K562 (cell line): ENCODE measurements at regions not wholly inside any gene's neighbourhood (a gene's known extent, or its start where the extent isn't known, plus 50 kb on each side); places are given as distances from the start of the nearest gene placed in this dataset.

Experiments
- CEBPZ ChIP-seq: fragments of 150-350 bp; IDR thresholded peaks from 2 replicates; pipeline ENCODE4 v1.6.1; 2014; ENCODE audit warnings: low read depth, mild to moderate bottlenecking, low read length, borderline replicate concordance
- CTBP1 ChIP-seq: fragments of 450-650 bp; IDR thresholded peaks from 2 replicates; pipeline ENCODE4 v1.6.1; 2016; ENCODE audit warnings: borderline replicate concordance
- CTCF ChIP-seq, 3 experiments: IDR thresholded peaks in 2 of 3; conservative IDR thresholded peaks in 1 of 3; 2 replicates each; pipeline ENCODE4 v1.5.1; 2011 to 2012; ENCODE audit warnings: low read length in 3 of 3, mild to moderate bottlenecking in 3 of 3, control low read depth in 2 of 3, improper control_type of control experiment in 1 of 3, inconsistent platforms in 1 of 3, low read depth in 1 of 3, mixed read lengths in 1 of 3, moderate library complexity in 1 of 3; ENCODE audit not compliant: insufficient read depth in 2 of 3
- EZH2 ChIP-seq: IDR thresholded peaks from 2 replicates; pipeline ENCODE4 v1.6.1; 2012; ENCODE audit warnings: low read depth, mild to moderate bottlenecking, inconsistent platforms, low read length, borderline replicate concordance
- HSF4 ChIP-seq: fragments of 250-450 bp; sonication (Bioruptor Pico); IDR thresholded peaks from 2 replicates; pipeline ENCODE4 v2.1.2; 2022; ENCODE audit warnings: mild to moderate bottlenecking, moderate library complexity, borderline replicate concordance
- MAFK ChIP-seq: IDR thresholded peaks from 2 replicates; pipeline ENCODE4 v1.6.1; 2011; ENCODE audit warnings: low read length, improper control_type of control experiment
- MAX ChIP-seq: sonication (generic); formaldehyde crosslinking; IDR thresholded peaks from 2 replicates; pipeline ENCODE4 v1.9.0; 2022; ENCODE audit warnings: mild to moderate bottlenecking, missing genetic modification reagents
- MTF1 ChIP-seq: fragments of 250-450 bp; sonication (Bioruptor Pico); IDR thresholded peaks from 2 replicates; pipeline ENCODE4 v1.9.0; 2021; ENCODE audit warnings: moderate library complexity, mild to moderate bottlenecking, inconsistent platforms, borderline replicate concordance
- NCOR1 ChIP-seq: fragments of 450-650 bp; IDR thresholded peaks from 2 replicates; pipeline ENCODE4 v1.6.1; 2016; ENCODE audit warnings: mild to moderate bottlenecking, moderate library complexity
- NONO ChIP-seq, 2 experiments: fragments of 200-400 bp in 1 of 2; fragments of 450-650 bp in 1 of 2; formaldehyde crosslinking in 1 of 2; IDR thresholded peaks; 2 replicates each; pipeline ENCODE4 v1.6.1; 2017; ENCODE audit warnings: low read depth in 2 of 2, mild to moderate bottlenecking in 2 of 2, moderate library complexity in 2 of 2, low read length in 1 of 2
- POLR2A ChIP-seq: fragments of 450-650 bp; conservative IDR thresholded peaks from 2 replicates; pipeline ENCODE4 v1.6.1; 2016
- RAD21 ChIP-seq, 2 experiments: fragments of 250-450 bp in 1 of 2; fragments of 450-650 bp in 1 of 2; sonication (Bioruptor Pico) in 1 of 2; formaldehyde crosslinking in 1 of 2; IDR thresholded peaks in 1 of 2; conservative IDR thresholded peaks in 1 of 2; 2 replicates each; pipeline versions ENCODE4 v1.4.0 to v1.8.0; 2020 to 2022; ENCODE audit warnings: mild to moderate bottlenecking in 2 of 2, moderate library complexity in 1 of 2
- TAF15 ChIP-seq: fragments of 200-400 bp; formaldehyde crosslinking; IDR thresholded peaks from 2 replicates; pipeline ENCODE4 v1.6.1; 2017; ENCODE audit warnings: mild to moderate bottlenecking, low read depth, low read length, moderate library complexity
- ZKSCAN8 ChIP-seq: fragments of 200-800 bp; sonication (Bioruptor generic); IDR thresholded peaks from 2 replicates; pipeline ENCODE4 v1.6.1; 2016; ENCODE audit warnings: missing genetic modification characterization, missing compliant biosample characterization

- TF ChIP-seq POLR2A (no peak), NCOR1 (no peak), HSF4 (CRISPR knock-in tag) (no peak), ZKSCAN8 (CRISPR knock-in tag) (no peak), MAX (CRISPR knock-in tag) (no peak), EZH2 (no peak), CEBPZ (no peak), MTF1 (CRISPR knock-in tag) (no peak), NONO (IDR thresholded peaks at IDR 0.05; ENCODE audit: low read depth in 2 of 2, low read length in 1 of 2) (no peak), CTBP1 (no peak), TAF15 (no peak), MAFK (no peak), RAD21 (CRISPR knock-in tag; conservative IDR thresholded peaks at IDR 0.05 in 1 of 2, IDR thresholded peaks at IDR 0.05 in 1 of 2) (no peak), CTCF (IDR thresholded peaks at IDR 0.05 in 2 of 3, conservative IDR thresholded peaks at IDR 0.05 in 1 of 3; ENCODE audit: insufficient read depth in 2 of 3, low read depth in 1 of 3, low read length in 3 of 3) (no peak)
These were observed 72.6 kb upstream of the INSIG1 start for GRCh38 chr7:155225095-155225494.
